OCI-LY3 (cell line): ENCODE measurements at regions not wholly inside any gene's neighbourhood (a gene's known extent, or its start where the extent isn't known, plus 50 kb on each side); places are given as distances from the start of the nearest gene placed in this dataset.

Experiments
- CTCF ChIP-seq: fragments of 200-600, 300-600 bp; sonication (generic); IDR thresholded peaks from 2 replicates; pipeline ENCODE4 v1.5.1; 2014; ENCODE audit warnings: antibody characterized with exemption, low read length, low read depth
- EZH2phosphoT487 ChIP-seq: fragments of 200-600 bp; shearing (Covaris generic); IDR thresholded peaks from 2 replicates; pipeline ENCODE4 v1.6.1; 2018; ENCODE audit warnings: antibody characterized with exemption, mixed run types, low read depth

- TF ChIP-seq CTCF (no peak), EZH2phosphoT487 (no peak)
Measured at GRCh38 chrX:78437621-78438020, 110.2 kb upstream of the CYSLTR1 start.
